Ramos (cell line): ENCODE measurements at regions not wholly inside any gene's neighbourhood (a gene's known extent, or its start where the extent isn't known, plus 50 kb on each side); places are given as distances from the start of the nearest gene placed in this dataset.
"Not testable (repeated sequence)": the region's sequence is repeated elsewhere in the genome, so short reads cannot be mapped to it uniquely, and the experiment has no call there.

Source experiments
- in situ Hi-C: fragments of 300-500 bp; cut with MboI; formaldehyde crosslinking; loops from one replicate; pipeline ENCODE4 v1.14.3; 2022; ENCODE audit warnings: low sequenced_read_pairs; ENCODE audit not compliant: unreplicated experiment

- in situ Hi-C loops = not testable (repeated sequence)
Measured at GRCh38 chr2:87583803-87584202, 164.1 kb upstream of the PLGLB2 start.

- in situ Hi-C loops = not testable (repeated sequence)
Measured at GRCh38 chr2:87584268-87584906, 163.5 kb upstream of the PLGLB2 start.

GRCh38 chr2:87587934-87588333 is 160.0 kb upstream of the PLGLB2 start:
- in situ Hi-C loops = not testable (repeated sequence)

DNA sequence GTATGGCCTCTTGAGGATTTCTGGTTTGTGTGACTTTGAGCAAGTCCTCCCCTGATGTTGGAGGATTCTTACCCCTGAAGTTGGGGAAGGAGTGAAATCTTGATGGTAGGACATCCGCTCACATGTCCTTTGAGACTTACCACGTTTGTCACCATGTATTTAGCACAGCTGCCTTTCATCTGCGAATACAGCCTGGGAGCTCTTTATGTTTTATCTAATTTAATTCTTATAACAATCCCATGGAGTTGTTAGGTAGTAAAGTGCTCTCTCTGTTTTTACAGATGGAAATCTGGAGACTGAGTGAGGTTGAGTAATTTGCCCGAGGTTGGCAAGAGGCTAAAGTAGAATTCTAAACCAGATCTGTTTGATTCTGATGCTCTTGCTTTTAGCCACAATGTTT is 154.9 kb upstream of the PLGLB2 start:
- in situ Hi-C loops = not testable (repeated sequence)

DNA sequence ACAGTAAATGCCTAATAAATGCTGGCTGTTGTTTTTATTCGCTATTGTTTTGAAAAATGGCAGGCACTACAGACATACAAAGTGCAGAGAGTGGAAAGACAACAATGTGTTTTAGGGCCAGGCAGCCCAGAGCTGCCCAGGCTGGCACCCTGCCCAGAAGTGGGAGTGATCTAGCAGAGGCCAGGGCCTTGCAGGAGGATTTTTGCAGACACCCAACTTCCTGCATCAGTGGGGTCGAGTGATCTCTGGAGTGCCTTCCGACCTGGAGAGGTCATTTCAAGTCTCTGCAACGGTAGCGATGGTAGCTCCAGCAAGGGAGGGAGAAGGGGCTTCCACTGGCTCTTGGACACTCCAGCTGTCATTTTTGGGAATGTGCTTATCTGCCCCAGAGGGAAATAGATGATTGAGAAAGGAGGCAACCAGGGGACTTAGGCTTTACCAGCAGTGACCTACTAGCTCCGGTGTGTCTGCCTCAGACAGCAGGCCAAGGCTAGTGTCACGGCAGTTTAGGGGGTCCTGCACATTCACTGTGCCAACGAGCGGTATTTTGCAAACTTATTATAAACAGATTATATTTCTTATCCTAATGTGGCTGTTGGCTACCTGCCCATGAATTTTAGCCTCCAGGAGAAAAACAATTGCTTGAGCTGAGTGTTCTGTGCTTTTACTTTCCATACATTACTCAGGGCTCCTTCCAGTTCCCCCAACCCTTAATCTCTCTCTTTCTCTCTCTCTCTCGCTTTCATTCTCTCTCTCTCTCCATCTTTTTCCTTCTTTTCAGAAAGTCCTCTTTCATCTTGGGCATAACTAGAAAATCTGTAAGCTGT is 153.9 kb upstream of the PLGLB2 start:
- in situ Hi-C loops = not testable (repeated sequence)

- in situ Hi-C loops = not testable (repeated sequence)
Measured at GRCh38 chr2:87594611-87594992, 153.3 kb upstream of the PLGLB2 start.

DNA sequence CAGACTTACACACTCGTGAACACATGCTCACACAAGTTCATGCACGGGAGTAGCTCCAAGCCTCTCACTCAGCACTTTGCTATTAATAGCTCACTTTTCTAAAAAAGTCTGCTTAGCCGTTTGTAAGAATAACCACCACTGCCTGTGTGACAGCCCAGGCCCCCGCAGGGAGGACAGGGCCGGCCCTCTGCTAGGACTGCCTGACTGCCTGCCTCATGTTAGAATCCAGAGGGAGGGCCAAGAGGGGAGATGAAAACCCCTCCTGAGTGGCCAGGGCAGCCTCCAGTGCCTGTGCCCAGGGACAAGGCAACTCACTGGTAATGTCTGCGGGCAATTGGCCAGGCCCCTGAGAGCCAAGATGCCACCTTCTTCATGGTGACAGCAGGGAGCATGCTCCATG is 152.9 kb upstream of the PLGLB2 start:
- in situ Hi-C loops = not testable (repeated sequence)

- in situ Hi-C loops = not testable (repeated sequence)
Measured at GRCh38 chr2:87600961-87601360, 146.9 kb upstream of the PLGLB2 start.

DNA sequence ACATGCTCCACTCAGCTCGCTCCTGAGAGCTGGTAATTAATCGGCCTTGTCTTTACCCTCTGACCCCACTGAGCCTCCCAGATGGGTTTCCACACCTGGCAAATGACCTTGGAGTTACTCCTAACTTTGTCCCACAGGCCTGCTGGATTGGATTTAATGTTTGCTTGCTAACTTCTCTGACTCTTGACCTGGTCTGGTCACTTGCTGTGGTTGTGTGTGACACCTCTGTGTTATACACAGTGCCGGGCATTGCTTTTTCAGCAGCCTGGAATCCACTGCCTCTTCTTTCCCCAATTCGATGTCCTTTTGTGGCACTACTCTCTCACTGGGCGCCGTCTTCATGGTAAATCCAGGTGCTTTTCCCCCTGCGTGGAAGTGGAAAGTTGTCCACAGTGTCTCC is 145.8 kb upstream of the PLGLB2 start:
- in situ Hi-C loops = not testable (repeated sequence)

DNA sequence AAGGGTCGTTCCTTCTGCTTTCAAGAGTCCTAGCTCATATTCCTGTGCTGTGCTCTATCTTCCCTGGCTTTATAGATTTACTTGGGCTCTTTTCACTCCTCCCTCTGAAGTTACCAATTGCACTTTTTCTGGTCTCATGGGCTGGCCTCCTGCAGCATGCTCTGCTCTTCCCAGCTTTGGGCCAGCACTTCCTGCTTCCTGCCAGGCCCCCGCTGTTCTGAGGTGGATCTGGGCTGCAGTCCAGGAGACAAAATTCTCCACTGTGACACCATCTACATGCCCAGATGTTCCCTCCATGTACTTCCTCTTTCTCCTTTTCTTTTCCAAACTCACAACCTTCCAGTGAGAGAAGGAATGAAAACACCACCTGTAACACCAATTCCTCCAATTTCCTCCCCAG is 145.2 kb upstream of the PLGLB2 start:
- in situ Hi-C loops = not testable (repeated sequence)

GRCh38 chr2:87603418-87604278 is 144.2 kb upstream of the PLGLB2 start:
- in situ Hi-C loops = not testable (repeated sequence)

DNA sequence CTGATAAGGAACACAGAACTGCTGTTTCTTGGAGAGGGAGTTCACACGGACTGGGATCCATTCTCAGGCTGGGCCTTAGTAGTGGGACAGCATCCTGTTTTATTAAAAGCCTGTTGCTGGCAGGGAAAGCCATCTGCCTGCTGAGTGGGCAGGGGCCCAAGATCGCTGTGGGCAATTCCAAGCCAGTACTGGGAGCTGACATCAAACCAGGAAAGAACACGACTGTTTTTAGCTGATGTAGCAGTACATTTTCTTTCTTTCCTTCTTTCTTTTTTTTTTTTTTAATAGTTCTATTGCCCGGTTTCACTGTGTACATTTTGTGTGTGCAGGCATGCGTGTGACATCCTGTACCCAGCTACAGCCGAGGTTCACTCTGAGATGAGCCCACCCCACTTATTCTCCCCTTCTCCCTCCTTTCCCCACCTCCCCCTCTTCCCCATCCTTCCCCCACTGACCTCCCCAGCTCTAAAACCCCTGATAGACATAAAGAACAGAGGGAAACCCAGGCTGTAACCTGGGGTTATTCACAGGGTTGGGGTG is 143.5 kb upstream of the PLGLB2 start:
- in situ Hi-C loops = not testable (repeated sequence)

DNA sequence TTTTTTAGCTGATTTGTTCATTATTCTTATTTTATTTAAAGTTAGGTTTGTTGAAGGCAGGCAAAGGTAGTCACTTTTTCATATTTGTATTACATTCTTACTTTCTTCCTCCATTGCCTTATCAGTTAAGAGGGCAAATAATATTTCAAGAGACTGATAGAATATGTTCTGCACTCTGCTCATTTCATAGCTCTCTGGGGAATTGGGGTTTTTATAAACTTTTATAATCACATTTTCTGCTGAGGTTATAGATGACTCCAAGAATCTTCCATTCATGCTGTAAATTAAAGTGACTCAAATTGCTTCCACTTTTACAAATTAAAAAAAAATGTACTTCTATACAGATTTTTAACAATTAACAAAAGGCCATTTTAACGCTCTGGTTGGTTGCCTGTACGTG is 142.9 kb upstream of the PLGLB2 start:
- in situ Hi-C loops = not testable (repeated sequence)

- in situ Hi-C loops = not testable (repeated sequence)
Measured at GRCh38 chr2:87608377-87609166, 139.3 kb upstream of the PLGLB2 start.

DNA sequence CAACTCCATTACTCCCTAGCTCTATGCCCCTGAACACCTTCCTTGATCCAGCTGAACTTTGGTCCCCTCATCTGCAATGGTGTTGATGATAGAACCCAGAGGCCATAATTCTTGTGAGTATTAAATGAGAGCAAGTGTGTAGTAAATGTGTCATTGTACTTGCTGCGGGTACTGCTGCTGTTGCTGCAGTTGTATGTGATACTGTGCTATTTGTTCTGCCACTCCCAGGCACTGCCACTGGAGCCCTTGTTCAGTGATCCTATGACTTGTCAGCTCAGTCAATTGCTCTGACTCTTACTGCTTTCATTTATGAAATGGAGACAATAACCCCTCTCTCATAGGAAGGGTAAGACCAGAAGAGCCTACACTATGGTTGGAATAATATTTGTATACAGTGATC is 136.9 kb upstream of the PLGLB2 start:
- in situ Hi-C loops = not testable (repeated sequence)

DNA sequence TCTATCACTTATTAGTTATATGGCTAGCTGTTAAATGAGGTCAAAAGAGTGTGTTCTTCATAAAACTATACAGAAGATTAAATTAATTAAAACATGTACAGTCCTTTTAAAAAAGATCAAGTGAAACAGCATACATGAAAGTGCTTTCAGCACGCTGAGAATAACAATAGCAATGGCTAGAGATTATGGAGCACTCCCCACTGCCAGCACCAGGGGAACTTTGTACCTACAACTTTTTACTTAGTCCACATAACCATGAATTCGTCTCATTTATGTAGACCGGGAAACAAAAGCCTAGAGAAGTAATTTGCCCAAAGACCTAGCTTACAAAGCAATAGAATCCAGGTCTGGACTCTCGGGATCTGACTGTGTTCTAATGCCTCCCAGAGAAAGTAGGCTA is 136.5 kb upstream of the PLGLB2 start:
- in situ Hi-C loops = not testable (repeated sequence)

GRCh38 chr2:87611956-87612355 is 135.9 kb upstream of the PLGLB2 start:
- in situ Hi-C loops = not testable (repeated sequence)

- in situ Hi-C loops = not testable (repeated sequence)
Measured at GRCh38 chr2:87614829-87615434, 133.0 kb upstream of the PLGLB2 start.

DNA sequence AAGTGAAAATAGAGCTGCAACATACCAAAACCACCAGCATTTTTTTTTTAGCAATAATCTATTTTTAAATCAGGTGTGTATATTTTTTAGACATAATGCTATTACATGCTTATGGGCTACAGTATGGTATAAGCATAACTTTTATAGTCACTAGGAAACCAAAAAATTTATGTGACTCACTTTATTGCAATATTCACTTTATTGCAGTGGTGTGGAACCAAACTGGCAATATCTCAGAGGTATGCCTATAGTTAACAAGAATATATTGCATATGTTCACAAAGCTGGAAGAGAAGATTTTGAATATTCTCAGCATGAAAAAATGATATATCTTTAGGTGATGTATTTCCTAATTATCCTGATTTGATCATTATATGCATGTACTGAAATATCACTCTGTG is 128.8 kb upstream of the PLGLB2 start:
- in situ Hi-C loops = not testable (repeated sequence)
